AG04449 (cell line): ENCODE measurements at regions not wholly inside any gene's neighbourhood (a gene's known extent, or its start where the extent isn't known, plus 50 kb on each side); places are given as distances from the start of the nearest gene placed in this dataset.

Source experiments
- CTCF ChIA-PET: fragments of 350-600 bp; formaldehyde crosslinking; extraction: SDS; loops from one replicate; lab custom pipeline; 2021; ENCODE audit warnings: antibody characterized with exemption; lab: Yijun Ruan, JAX
- POLR2A ChIA-PET: fragments of 400-600, 350-600 bp; formaldehyde crosslinking; extraction: SDS; loops from one replicate; lab custom pipeline; 2020; ENCODE audit warnings: antibody characterized with exemption, inconsistent platforms; lab: Yijun Ruan, JAX
- DNase-seq: peaks from one replicate; pipeline ENCODE4 v3.0.0-alpha.2; 2010; ENCODE audit warnings: low read depth, low spot score
- H3K4me3 ChIP-seq: 2 replicates; pipeline ENCODE4 v1.5.1; 2011; ENCODE audit warnings: low read depth, mild to moderate bottlenecking, control low read depth, low read length
- CTCF ChIP-seq: IDR thresholded peaks from one replicate; pipeline ENCODE4 v1.5.1; 2011; ENCODE audit warnings: mild to moderate bottlenecking, moderate library complexity, low read length, control low read depth, inconsistent platforms; ENCODE audit not compliant: insufficient read depth; ENCODE audit errors: missing control alignments

GRCh38 chrY:15779891-15780290 is 1255.6 kb downstream of the NLGN4Y start:
- no peak for TF ChIP-seq CTCF
- ChIA-PET POLR2A (no interaction called here), CTCF (no interaction called here)
- H3K4me3 ChIP-seq: no peak overlapping the region
- DNase-seq: no peak

GRCh38 chrY:15800021-15800420 is 1275.7 kb downstream of the NLGN4Y start:
- H3K4me3 ChIP-seq: no peak overlapping the region
- ChIA-PET POLR2A (no interaction called here), CTCF (no interaction called here)
- DNase-seq: no peak
- TF ChIP-seq CTCF: no peak

- DNase-seq: no peak
- CTCF ChIA-PET: no interaction called here
- H3K4me3 ChIP-seq: no peak overlapping the region
- no peak for TF ChIP-seq CTCF
- POLR2A ChIA-PET: no interaction called here
Observed at GRCh38 chrY:15805985-15806384, 1281.7 kb downstream of the NLGN4Y start.

- CTCF ChIA-PET: no interaction called here
- no peak for DNase-seq
- TF ChIP-seq CTCF: no peak
- POLR2A ChIA-PET: no interaction called here
- no peak overlapping the region for H3K4me3 ChIP-seq
Observed at GRCh38 chrY:15814241-15814640, 1289.9 kb downstream of the NLGN4Y start.
